Hepatocyte (in vitro differentiated cells): ENCODE measurements at regions not wholly inside any gene's neighbourhood (a gene's known extent, or its start where the extent isn't known, plus 50 kb on each side); places are given as distances from the start of the nearest gene placed in this dataset.

Experiments used
- CTCF ChIP-seq: fragments of 200-600 bp; sonication (generic); IDR thresholded peaks from 2 replicates; pipeline ENCODE4 v1.5.1; 2016; ENCODE audit warnings: antibody characterized with exemption, mild to moderate bottlenecking; ENCODE audit not compliant: poor library complexity
- EZH2 ChIP-seq: fragments of 200-600 bp; sonication (generic); IDR thresholded peaks from 2 replicates; pipeline ENCODE4 v1.6.1; 2016; ENCODE audit warnings: antibody characterized with exemption, mild to moderate bottlenecking, borderline replicate concordance

- TF ChIP-seq CTCF (no peak), EZH2 (no peak)
Observed at GRCh38 chr3:74844428-74844827, 230.0 kb upstream of the CNTN3 start.
